ENCODE measurements at regions not wholly inside any gene's neighbourhood (a gene's known extent, or its start where the extent isn't known, plus 50 kb on each side); places are given as distances from the start of the nearest gene placed in this dataset.

DNA sequence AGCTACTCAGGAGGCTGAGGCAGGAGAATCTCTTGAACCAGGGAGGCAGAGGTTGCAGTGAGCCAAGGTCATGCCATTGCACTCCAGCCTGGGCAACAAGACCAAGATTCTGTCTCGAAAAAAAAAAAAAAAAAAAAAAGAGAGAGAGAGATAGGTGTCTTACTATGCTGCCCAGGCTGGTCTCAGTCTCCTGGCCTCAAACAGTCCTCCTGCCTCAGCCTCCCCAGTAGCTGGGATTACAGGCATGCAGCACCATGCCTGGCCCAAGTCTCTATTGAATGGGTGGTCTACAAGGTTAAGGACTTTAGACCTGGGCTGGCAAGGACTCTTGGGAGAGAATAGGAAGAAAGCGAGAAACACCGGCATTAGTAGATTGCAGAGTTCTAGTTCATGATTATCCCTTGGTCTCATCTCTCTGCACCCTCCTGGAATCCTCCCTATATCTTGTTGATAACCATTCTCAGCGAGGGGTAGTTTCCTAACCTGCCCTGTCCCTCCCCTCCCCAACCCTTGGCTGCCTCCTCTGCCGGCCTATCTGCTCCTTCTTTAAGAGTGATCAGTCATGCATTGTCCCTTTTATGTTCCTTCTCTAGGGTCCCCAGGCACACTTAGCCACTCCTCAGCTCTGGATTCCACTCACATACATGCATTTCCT is 128.1 kb upstream of the MAP1LC3B2 start:
- DNase-seq (ENCODE audit: low spot score in 2 of 2): no peak
- intact Hi-C loops (cut with DNase I; ENCODE audit: low total_unique reads): no loop called here
- no peak overlapping the region for H3K4me3 ChIP-seq (ENCODE audit: low read depth, poor library complexity, severe bottlenecking)
- WGBS, 2 donors: 89 to 91% methylated on average over 5 of the region's 5 CpGs
- TF ChIP-seq POLR2A (IDR thresholded peaks at IDR 0.05): no peak
- TF ChIP-seq, protein P1, sequence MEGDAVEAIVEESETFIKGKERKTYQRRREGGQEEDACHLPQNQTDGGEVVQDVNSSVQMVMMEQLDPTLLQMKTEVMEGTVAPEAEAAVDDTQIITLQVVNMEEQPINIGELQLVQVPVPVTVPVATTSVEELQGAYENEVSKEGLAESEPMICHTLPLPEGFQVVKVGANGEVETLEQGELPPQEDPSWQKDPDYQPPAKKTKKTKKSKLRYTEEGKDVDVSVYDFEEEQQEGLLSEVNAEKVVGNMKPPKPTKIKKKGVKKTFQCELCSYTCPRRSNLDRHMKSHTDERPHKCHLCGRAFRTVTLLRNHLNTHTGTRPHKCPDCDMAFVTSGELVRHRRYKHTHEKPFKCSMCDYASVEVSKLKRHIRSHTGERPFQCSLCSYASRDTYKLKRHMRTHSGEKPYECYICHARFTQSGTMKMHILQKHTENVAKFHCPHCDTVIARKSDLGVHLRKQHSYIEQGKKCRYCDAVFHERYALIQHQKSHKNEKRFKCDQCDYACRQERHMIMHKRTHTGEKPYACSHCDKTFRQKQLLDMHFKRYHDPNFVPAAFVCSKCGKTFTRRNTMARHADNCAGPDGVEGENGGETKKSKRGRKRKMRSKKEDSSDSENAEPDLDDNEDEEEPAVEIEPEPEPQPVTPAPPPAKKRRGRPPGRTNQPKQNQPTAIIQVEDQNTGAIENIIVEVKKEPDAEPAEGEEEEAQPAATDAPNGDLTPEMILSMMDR (IDR thresholded peaks at IDR 0.05): no peak

DNA sequence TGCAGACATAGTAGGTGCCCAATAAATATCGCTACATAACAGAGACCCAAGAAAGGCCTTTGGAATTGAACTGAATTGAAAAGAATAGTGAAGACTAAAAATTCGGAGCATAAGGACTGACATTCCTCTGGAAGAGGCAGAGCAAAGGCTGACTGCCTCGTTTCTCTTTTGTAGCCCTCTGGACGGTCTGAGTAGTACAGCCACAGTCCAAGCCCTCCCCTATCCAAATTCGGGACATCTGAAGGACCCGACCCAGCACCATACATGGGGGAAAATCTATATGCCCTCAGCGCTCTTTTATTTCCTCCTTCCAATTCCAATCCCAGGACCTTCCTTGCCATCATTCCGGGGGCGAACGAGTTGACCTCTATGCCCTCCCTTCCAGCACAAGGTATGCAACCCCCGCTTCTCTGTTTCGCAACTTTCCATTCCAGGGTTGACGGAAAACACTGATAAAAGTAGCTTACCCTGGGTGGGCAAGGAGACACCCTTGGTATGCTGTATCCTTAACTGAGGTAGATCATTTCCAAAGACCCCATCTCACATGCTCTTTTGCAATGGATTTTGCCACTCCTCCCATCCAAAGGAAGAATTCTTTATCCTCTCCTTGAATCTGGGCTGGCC is 127.4 kb upstream of the MAP1LC3B2 start:
- no peak for DNase-seq (ENCODE audit: low spot score in 2 of 2)
- TF ChIP-seq POLR2A (IDR thresholded peaks at IDR 0.05): no peak
- TF ChIP-seq, protein P1 (IDR thresholded peaks at IDR 0.05): no peak
- intact Hi-C loops (cut with DNase I; ENCODE audit: low total_unique reads): no loop called here
- WGBS, 2 donors: 90 to 91% methylated on average over 13 of the region's 13 CpGs
- H3K4me3 ChIP-seq (ENCODE audit: low read depth, poor library complexity, severe bottlenecking): no peak overlapping the region

DNA sequence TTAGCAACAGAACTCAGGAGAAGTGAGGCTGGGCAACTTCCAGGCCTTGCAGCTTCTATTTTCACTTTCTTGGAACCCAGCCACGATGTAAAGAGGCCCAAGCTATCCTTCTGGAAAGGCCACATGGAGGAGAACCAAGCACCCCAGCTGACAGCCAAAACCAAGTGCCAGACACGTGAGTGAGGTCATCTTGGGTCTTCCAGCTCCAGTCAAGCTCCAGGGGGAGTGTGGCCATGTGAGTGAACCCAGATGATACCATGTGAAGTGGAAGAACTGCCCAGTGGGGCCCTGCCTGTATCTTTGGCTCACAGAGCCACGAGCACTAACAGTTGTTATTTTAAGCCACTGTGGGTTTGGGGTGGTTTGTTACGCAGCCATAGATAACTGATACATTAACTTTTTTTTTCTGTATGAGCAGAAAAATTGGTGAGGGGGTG is 126.8 kb upstream of the MAP1LC3B2 start:
- TF ChIP-seq, protein P1 (IDR thresholded peaks at IDR 0.05): no peak
- no peak for TF ChIP-seq POLR2A (IDR thresholded peaks at IDR 0.05)
- DNase-seq (ENCODE audit: low spot score in 2 of 2): no peak
- no peak overlapping the region for H3K4me3 ChIP-seq (ENCODE audit: low read depth, poor library complexity, severe bottlenecking)
- intact Hi-C loops (cut with DNase I; ENCODE audit: low total_unique reads): no loop called here
- 55 to 57% methylated on average over 4 of the region's 4 CpGs for WGBS, 2 donors

DNA sequence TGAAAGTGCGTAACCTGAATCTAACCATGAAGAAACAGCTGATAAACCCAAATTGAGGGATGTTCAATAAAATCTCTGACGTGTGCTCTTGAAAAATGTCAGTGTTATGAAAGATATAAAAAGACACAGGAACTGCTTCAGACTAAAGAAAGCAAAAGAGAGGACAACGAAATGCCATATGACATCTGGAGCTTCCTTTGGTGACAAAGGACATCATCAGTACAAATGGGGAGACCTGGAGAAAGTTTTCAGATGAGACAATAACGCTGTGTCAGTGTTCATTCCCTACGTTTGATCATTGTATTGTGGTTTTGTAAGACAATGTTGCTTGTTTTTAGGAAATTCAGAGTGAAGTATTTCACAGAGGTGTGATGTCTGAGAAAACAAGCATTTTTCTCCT is 125.9 kb upstream of the MAP1LC3B2 start:
- intact Hi-C loops (cut with DNase I; ENCODE audit: low total_unique reads): no loop called here
- no peak for DNase-seq (ENCODE audit: low spot score in 2 of 2)
- no peak overlapping the region for H3K4me3 ChIP-seq (ENCODE audit: low read depth, poor library complexity, severe bottlenecking)
- no peak for TF ChIP-seq POLR2A (IDR thresholded peaks at IDR 0.05)
- TF ChIP-seq, protein P1 (IDR thresholded peaks at IDR 0.05): no peak
- 73 to 79% methylated on average over 5 of the region's 5 CpGs for WGBS, 2 donors

DNA sequence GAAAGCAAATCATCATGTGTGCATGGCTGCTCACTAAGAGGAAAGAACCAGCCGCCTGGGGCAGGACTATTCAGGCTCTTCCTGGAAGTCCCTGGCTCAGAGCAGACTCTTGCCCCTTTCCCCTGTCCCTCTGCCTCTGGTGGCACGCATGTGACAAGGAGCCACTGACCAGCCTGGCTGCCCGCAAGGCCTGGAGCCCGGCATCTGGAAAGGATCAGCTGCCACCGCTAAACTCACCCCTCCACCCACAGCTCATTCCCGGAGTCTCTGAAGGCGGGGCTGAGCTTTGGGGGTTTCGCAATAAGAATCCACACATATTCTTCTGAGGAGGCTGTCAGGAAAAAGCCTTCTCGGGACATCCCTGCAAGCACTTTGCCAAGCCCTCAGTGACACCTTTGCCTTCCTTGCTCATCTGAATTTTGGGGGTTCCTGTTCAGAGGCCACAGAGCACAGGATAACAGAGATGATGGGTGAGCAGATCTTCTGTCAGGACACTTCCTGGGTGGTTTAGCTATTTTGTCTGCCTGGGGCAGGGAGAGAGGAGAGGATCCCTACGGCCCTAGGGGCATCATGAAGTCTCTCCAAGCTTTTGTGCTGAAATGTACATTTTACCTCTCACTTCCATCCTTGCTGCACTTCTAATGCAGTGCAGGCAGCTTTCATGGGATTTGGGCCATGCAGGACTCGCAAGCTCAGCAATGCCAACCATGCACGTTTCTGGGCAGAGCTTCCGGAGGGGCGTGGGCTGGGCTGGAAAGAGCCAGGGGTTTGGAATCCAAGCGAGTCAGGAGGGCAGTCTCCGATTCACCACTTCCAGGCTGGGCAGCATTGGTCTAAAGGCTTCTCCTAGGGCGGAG is 124.8 kb upstream of the MAP1LC3B2 start:
- intact Hi-C loops (cut with DNase I; ENCODE audit: low total_unique reads): no loop called here
- peak; percentile 86 to 96 for DNase-seq (ENCODE audit: low spot score in 2 of 2)
- TF ChIP-seq, protein P1 (IDR thresholded peaks at IDR 0.05): no peak
- TF ChIP-seq POLR2A (IDR thresholded peaks at IDR 0.05): no peak
- H3K4me3 ChIP-seq (ENCODE audit: low read depth, poor library complexity, severe bottlenecking): no peak overlapping the region
- WGBS, 2 donors: 4 to 13% methylated on average over 17 of the region's 17 CpGs

All from lower leg skin (tissue), 4 donors.